GM19043 (cell line): ENCODE measurements at regions not wholly inside any gene's neighbourhood (a gene's known extent, or its start where the extent isn't known, plus 50 kb on each side); places are given as distances from the start of the nearest gene placed in this dataset.
"Not testable (repeated sequence)": the region's sequence is repeated elsewhere in the genome, so short reads cannot be mapped to it uniquely, and the experiment has no call there.

ENCODE experiments used
- ATAC-seq: cut with Tn5 transposase; IDR thresholded peaks from one replicate; pipeline ENCODE4 v1.9.1; 2021; ENCODE audit warnings: low read depth; ENCODE audit not compliant: unreplicated experiment

- no peak for ATAC-seq
Measured at GRCh38 chr1:14420686-14421085, 177.8 kb upstream of the KAZN start.

- ATAC-seq, result no peak
Measured at GRCh38 chr1:14421295-14421976, 177.0 kb upstream of the KAZN start.

DNA sequence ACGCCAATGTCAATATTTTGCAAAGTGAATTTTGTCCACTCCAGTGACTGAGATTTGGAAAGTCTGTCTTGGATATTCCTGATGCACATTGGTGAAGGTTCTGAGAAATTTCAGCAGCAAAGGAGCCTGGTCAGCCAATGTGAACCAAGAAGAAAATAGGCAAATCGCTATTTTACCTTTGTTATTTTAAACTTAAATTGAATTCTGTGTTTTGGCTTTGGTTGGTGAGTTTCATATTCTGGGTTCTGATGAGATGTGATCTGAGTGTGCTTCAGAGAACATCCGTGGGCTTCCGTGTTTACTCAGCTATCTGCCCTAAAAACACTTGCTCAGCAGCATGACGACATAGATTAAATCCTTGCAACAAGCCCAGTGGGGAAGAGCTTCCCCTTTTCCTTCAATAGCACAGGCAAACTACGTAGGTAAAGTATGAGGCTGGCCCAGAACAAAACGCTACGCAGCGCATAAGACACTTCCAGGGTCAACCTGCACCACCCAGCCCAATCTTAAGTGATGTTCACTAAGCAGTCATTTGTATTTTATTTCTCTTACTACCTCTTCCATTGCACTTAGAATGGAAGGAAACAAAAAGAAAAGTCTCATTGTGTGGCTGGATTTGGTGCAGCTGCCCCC is 176.4 kb upstream of the KAZN start:
- ATAC-seq, result no peak

- ATAC-seq, result no peak
Measured at GRCh38 chr1:14424325-14425002, 174.0 kb upstream of the KAZN start.

GRCh38 chr1:14426854-14427253 is 171.6 kb upstream of the KAZN start:
- no peak for ATAC-seq

GRCh38 chr1:14429577-14429976 is 168.9 kb upstream of the KAZN start:
- ATAC-seq, result no peak

GRCh38 chr1:14432728-14433127 is 165.8 kb upstream of the KAZN start:
- not testable (repeated sequence) for ATAC-seq

- ATAC-seq, result no peak
Measured at GRCh38 chr1:14435368-14436023, 163.0 kb upstream of the KAZN start.

- no peak for ATAC-seq
Measured at GRCh38 chr1:14437417-14437918, 161.0 kb upstream of the KAZN start.

DNA sequence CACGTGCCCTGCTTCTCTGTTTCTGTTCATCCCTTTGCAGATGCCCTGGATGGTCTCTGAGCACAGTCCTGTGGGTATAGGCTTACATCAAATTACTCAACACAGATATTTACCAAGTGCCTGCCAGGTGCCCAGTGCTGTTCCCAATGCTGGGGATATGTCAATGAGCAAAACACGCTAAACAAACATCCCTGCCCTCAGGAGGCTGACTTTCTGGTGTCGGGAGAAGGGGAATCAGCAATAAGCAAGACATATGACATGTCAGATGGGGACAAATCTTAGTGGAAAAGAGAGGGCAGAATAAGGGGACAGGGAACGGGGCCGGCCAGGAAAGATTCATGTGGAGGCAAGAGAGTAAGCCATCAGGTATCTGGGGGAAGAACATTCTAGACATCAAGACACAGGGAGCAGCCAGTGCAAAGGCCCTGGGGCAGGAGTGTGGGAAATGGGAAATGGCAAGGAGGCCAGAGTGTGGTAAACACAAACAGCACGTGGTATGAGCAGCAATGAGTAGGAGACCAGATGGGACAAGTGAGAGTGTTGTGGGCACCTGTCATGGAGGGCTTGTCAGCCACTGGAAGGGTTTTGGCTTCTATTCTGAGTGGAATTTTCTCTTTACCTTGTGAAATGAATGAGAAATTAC is 160.2 kb upstream of the KAZN start:
- no peak for ATAC-seq

DNA sequence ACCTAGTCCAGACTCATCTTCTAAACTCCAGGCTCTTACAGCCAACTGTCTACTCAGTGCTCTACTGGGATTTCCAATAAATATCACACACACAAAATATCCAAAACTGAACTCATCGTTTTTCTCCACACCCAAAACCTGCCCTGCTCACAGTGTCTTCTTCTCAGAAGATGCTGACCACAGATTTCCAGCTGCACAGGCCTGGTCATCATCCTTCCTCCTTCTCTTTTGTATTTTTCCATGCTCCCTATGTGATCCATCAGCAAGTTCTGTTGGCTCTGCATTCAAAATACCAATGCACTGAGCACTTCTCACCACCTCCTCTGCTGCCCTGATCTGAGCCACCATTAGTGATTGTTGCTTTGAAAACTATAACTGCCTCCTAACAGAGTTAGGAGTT is 159.5 kb upstream of the KAZN start:
- ATAC-seq, result no peak

DNA sequence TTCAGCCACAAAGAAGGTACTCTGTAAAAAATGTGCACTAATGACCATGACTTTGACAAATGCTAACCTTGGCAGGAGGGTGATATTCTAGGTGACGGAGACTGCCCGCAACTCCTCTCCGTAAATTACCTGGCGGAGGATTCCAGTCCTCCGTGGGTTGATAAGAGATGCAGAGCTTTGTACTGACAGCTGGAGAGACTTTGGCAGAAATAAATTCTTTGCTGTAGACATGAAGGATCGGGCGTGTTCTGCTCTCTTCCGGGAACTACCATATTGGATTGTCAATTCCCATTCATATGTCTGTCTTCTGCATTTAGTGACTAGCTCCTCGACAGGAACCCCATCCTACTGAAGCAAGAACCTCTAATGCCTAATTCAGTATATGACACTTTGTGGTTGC is 158.3 kb upstream of the KAZN start:
- ATAC-seq, result no peak

DNA sequence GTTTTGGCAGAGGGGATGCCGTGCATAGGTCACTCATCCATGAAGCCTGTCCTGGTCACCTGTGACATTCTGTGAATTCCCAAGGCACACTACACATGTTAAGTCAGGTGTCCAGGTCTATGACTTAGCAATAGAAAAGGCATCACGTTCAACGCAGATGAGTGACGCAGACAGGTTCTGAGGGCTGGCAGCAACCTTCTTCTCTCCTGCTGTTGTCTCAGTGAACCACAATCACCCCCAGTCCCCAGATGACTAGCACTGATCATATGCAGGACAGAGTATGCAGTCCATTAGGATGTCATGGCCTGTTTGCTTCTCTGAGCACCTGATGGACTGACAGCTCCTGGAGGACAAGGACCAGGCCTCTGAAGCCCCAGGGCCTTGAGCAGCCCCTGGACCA is 157.8 kb upstream of the KAZN start:
- ATAC-seq, result no peak

DNA sequence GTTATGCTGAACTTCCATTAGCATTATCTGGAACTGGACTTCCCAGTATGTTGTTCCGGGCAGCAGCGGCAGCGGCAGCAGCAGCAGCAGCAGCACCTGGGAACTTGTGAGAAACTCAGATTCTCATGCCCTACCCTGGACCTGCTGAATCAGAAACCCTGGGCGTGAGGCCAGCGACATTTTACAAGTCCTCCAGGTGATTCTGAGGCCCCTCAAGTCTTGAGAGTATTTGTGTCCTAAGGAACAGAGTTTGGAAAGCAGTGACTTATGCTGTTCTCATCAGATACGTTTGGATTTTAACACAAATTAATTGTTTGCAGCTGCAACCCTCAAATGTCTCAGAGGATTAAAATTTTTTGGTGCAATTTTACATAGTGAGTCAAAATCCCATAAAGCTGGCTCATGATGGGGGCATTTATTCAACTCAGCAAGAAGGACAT is 157.2 kb upstream of the KAZN start:
- no peak for ATAC-seq

GRCh38 chr1:14442669-14443068 is 155.8 kb upstream of the KAZN start:
- ATAC-seq, result no peak

DNA sequence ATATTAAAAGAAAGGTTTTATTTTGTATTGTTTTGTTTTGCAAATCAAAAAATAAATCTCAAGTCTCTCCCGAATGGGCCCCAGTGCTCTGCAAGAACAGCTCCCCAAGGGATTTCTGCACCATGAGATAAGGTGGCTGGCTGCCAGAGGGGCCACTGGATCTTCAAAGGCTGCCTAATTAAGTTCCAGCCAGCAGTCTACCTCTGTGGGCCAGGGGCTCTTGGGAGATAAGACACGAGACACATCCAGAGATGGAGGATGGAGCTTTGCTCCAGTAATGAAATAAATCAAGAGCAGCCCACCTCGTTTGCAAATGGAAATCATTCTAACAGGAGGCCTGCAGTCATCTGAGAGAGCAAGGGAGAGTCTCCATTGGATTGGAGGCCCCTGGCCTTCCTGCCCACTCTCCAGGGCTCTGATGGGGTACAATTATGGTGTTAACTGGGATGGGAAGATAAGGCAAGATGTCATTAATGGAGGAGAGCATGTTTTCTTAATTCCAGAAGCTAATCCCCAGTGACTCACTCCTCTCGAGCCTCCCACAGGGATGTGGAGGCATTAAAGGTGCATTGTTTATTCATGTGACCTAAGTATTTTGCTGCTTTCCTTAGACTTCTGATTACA is 155.2 kb upstream of the KAZN start:
- no peak for ATAC-seq

GRCh38 chr1:14451217-14451616 is 147.3 kb upstream of the KAZN start:
- no peak for ATAC-seq

- no peak for ATAC-seq
Measured at GRCh38 chr1:14452551-14452950, 145.9 kb upstream of the KAZN start.

- no peak for ATAC-seq
Measured at GRCh38 chr1:14460173-14460572, 138.3 kb upstream of the KAZN start.

- ATAC-seq, result no peak
Measured at GRCh38 chr1:14462851-14463250, 135.6 kb upstream of the KAZN start.
